ENCODE measurements at regions not wholly inside any gene's neighbourhood (a gene's known extent, or its start where the extent isn't known, plus 50 kb on each side); places are given as distances from the start of the nearest gene placed in this dataset.
A peak's percentile ranks its signal among the peaks of the same experiment; 100 is the strongest.

DNA sequence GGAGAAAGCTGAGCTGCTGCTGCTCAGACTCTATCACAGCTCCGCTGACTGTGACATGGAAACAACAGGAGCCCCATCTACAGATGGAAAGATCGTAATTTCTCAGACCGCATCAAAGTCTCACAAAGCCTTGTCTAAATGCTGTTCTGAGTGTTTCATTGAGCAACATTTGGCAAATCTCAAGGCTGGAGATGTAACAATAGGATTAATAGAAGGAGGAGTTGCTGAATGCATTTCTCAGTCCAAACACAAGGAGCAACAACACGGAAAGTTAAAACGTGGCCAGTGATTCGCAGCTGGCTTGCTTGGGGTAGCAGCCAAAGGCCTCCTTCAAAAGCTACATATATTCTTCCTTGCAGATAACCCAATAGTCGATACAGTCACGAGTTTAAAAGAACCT lies 55.7 kb downstream of the MRPL57 start:
- Histone ChIP-seq H3K4me3 (ENCODE audit: insufficient read depth, low read length) (peak overlapping the region; percentile 68), H3K27ac (ENCODE audit: low read depth, low read length) (no peak overlapping the region), H2AFZ (ENCODE audit: low read length) (peak overlapping the region; percentile 86)

DNA sequence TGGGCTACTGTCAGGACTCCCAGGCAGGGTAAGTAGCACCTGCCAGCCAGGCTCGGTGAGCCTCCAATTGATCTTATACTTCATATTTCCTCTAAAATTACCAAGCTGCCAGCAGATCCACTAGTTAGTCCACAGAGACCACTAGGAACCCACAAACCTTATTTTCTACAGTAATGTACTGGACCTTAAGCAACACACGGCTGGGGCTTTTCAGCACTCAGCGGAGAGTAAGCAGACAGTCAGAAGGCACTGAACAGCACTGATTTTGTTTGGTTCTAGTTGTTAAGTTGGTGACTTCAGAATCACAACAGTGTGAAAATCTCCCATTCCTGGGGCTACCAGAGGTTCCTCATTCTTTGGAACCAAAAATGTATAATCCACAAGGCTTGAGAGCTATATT lies 56.1 kb downstream of the MRPL57 start:
- Histone ChIP-seq H3K27me3 (ENCODE audit: insufficient read depth, low read length) (no peaks in the 10 kb centered on the region), H3K9me3 (ENCODE audit: low read depth, low read length) (no peaks in the 10 kb centered on the region), H3K36me3 (ENCODE audit: insufficient read depth, low read length) (no peaks in the 10 kb centered on the region), H2AFZ (ENCODE audit: low read length) (peak overlapping the region; percentile 86), H3K27ac (ENCODE audit: low read depth, low read length) (peak overlapping the region; percentile 52), H4K20me1 (ENCODE audit: insufficient read depth, low read length) (no peaks in the 10 kb centered on the region), H3K79me2 (ENCODE audit: insufficient read depth, low read length) (no peaks in the 10 kb centered on the region), H3K4me1 (ENCODE audit: insufficient read depth, low read length) (peaks cover 7% of the 10 kb centered on the region), H3K4me2 (ENCODE audit: insufficient read depth, low read length) (peak overlapping the region; percentile 85), H3K4me3 (ENCODE audit: insufficient read depth, low read length) (peak overlapping the region; percentile 68)
- DNase-seq (ENCODE audit: insufficient read length, low spot score, missing footprints), result peak; percentile 53
- TF ChIP-seq, protein P1, sequence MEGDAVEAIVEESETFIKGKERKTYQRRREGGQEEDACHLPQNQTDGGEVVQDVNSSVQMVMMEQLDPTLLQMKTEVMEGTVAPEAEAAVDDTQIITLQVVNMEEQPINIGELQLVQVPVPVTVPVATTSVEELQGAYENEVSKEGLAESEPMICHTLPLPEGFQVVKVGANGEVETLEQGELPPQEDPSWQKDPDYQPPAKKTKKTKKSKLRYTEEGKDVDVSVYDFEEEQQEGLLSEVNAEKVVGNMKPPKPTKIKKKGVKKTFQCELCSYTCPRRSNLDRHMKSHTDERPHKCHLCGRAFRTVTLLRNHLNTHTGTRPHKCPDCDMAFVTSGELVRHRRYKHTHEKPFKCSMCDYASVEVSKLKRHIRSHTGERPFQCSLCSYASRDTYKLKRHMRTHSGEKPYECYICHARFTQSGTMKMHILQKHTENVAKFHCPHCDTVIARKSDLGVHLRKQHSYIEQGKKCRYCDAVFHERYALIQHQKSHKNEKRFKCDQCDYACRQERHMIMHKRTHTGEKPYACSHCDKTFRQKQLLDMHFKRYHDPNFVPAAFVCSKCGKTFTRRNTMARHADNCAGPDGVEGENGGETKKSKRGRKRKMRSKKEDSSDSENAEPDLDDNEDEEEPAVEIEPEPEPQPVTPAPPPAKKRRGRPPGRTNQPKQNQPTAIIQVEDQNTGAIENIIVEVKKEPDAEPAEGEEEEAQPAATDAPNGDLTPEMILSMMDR (IDR thresholded peaks at IDR 0.05; ENCODE audit: extremely low read depth, low read depth, low read length), result no peak

More for the DNA sequence above, 55.7 kb downstream of the MRPL57 start:
- TF ChIP-seq, protein P1 (IDR thresholded peaks at IDR 0.05; ENCODE audit: extremely low read depth, low read depth, low read length), result no peak
- H3K4me1 ChIP-seq (ENCODE audit: insufficient read depth, low read length), result peaks cover 7% of the 10 kb centered on the region
- H3K9me3 ChIP-seq (ENCODE audit: low read depth, low read length), result no peaks in the 10 kb centered on the region
- H3K4me2 ChIP-seq (ENCODE audit: insufficient read depth, low read length), result peak overlapping the region; percentile 85
- no peaks in the 10 kb centered on the region for H4K20me1 ChIP-seq (ENCODE audit: insufficient read depth, low read length)
- H3K27me3 ChIP-seq (ENCODE audit: insufficient read depth, low read length), result no peaks in the 10 kb centered on the region
- H3K36me3 ChIP-seq (ENCODE audit: insufficient read depth, low read length), result no peaks in the 10 kb centered on the region
- no peak for DNase-seq (ENCODE audit: insufficient read length, low spot score, missing footprints)
- H3K79me2 ChIP-seq (ENCODE audit: insufficient read depth, low read length), result no peaks in the 10 kb centered on the region

DNA sequence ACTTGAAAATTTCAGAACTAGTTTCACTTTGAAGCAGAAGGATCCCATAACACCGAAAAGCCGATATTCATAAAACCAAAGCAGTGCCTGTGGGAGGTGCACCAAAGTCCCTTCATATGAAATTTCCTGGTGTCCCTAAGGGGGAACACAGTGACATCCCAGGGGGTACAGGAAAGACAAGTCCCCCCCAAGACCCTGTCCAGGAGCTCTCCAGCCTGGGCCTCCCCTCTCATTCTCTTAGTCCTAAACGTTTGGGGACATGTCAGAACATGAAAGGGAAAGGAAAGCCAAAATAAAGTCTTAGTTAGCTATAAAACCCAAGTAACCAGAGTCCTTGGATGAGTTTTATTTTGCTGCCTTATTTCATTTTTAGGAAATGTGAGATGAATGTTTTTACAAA lies 56.6 kb downstream of the MRPL57 start:
- H3K4me2 ChIP-seq (ENCODE audit: insufficient read depth, low read length), result peak overlapping the region; percentile 85

DNA sequence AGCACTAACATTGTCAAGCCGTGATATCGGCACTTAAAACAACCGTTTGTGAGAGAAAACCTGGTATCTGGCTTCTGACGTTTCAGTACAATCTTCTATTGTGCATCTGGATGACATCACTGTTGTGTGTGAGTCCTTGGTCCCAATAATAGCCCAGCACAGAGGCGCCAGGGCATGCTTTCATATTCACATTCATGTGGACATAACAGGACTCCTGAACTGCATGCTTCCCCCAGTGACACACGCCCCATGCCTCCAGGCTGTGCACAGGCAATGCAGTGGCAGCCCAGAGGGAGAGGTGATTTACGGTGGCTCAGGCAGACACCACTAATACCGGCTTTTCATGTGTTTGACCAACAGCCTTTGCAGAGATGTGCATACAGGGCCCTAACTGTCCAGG lies 58.1 kb downstream of the MRPL57 start:
- Histone ChIP-seq H3K27me3 (ENCODE audit: insufficient read depth, low read length) (no peaks in the 10 kb centered on the region), H3K36me3 (ENCODE audit: insufficient read depth, low read length) (no peaks in the 10 kb centered on the region), H3K27ac (ENCODE audit: low read depth, low read length) (no peak overlapping the region), H3K4me1 (ENCODE audit: insufficient read depth, low read length) (peaks cover 7% of the 10 kb centered on the region), H3K79me2 (ENCODE audit: insufficient read depth, low read length) (no peaks in the 10 kb centered on the region), H3K4me3 (ENCODE audit: insufficient read depth, low read length) (peak overlapping the region; percentile 6), H2AFZ (ENCODE audit: low read length) (peak overlapping the region; percentile 21), H3K4me2 (ENCODE audit: insufficient read depth, low read length) (peak overlapping the region; percentile 35), H3K9me3 (ENCODE audit: low read depth, low read length) (no peaks in the 10 kb centered on the region), H4K20me1 (ENCODE audit: insufficient read depth, low read length) (no peaks in the 10 kb centered on the region)
- DNase-seq (ENCODE audit: insufficient read length, low spot score, missing footprints), result peak; percentile 77
- TF ChIP-seq, protein P1 (IDR thresholded peaks at IDR 0.05; ENCODE audit: extremely low read depth, low read depth, low read length), result no peak

More for the DNA sequence above, 56.6 kb downstream of the MRPL57 start:
- TF ChIP-seq, protein P1 (IDR thresholded peaks at IDR 0.05; ENCODE audit: extremely low read depth, low read depth, low read length), result no peak
- Histone ChIP-seq H4K20me1 (ENCODE audit: insufficient read depth, low read length) (no peaks in the 10 kb centered on the region), H2AFZ (ENCODE audit: low read length) (peak overlapping the region; percentile 86), H3K4me3 (ENCODE audit: insufficient read depth, low read length) (peak overlapping the region; percentile 68), H3K4me1 (ENCODE audit: insufficient read depth, low read length) (peaks cover 7% of the 10 kb centered on the region), H3K79me2 (ENCODE audit: insufficient read depth, low read length) (no peaks in the 10 kb centered on the region), H3K36me3 (ENCODE audit: insufficient read depth, low read length) (no peaks in the 10 kb centered on the region), H3K27me3 (ENCODE audit: insufficient read depth, low read length) (no peaks in the 10 kb centered on the region), H3K27ac (ENCODE audit: low read depth, low read length) (peak overlapping the region; percentile 52), H3K9me3 (ENCODE audit: low read depth, low read length) (no peaks in the 10 kb centered on the region)
- no peak for DNase-seq (ENCODE audit: insufficient read length, low spot score, missing footprints)
